HCT116 (cell line): ENCODE measurements at regions not wholly inside any gene's neighbourhood (a gene's known extent, or its start where the extent isn't known, plus 50 kb on each side); places are given as distances from the start of the nearest gene placed in this dataset.

Source experiments
- ATAC-seq: fragments of 200-7000 bp; cut with Tn5 transposase; 2 replicates; pipeline ENCODE4 v1.9.1; 2020; ENCODE audit warnings: mild to moderate bottlenecking, moderate library complexity
- BruUV-seq: library from RNA; stranded (reverse); fragments of 400-500 nt; replicated peaks from 2 replicates; lab custom pipeline; 2021; lab: Mats Ljungman, UMichigan
- CTCF ChIA-PET: fragments of 300-600 bp; sonication (Branson Sonifier 250); formaldehyde crosslinking; loops from one replicate; lab custom pipeline; 2021; ENCODE audit warnings: antibody characterized with exemption; lab: Charles Lee
- POLR2A ChIA-PET: fragments of 300-600, 350-600 bp; sonication (Branson Sonifier 250); formaldehyde crosslinking; loops from one replicate; lab custom pipeline; 2021; ENCODE audit warnings: antibody characterized with exemption; lab: Charles Lee
- RAD21 ChIA-PET, 2 experiments: fragments of 300-600 bp; sonication (Branson Sonifier 250); formaldehyde crosslinking; loops; one replicate each; lab custom pipeline; 2023; ENCODE audit warnings: low total read pairs in 2 of 2; ENCODE audit not compliant: uncharacterized antibody in 2 of 2, unreplicated experiment in 2 of 2, low non-redundant PET in 1 of 2; lab: Charles Lee
- DNase-seq: peaks from one replicate; pipeline ENCODE4 v3.0.0-alpha.2; 2010; ENCODE audit warnings: low read depth, low spot score
- H2AFZ ChIP-seq: fragments of 200-600 bp; shearing (Covaris generic), sonication (generic); 2 replicates; pipeline ENCODE4 v1.6.1; 2017; ENCODE audit warnings: low read depth, mixed run types, mixed read lengths, antibody characterized with exemption, low read length; ENCODE audit not compliant: poor library complexity, severe bottlenecking
- H3K27ac ChIP-seq: 2 replicates; pipeline ENCODE4 v1.5.1; 2012; ENCODE audit warnings: low read depth, low read length
- H3K27me3 ChIP-seq: fragments of 200-600 bp; sonication (generic); 2 replicates; pipeline ENCODE4 v1.6.1; 2016; ENCODE audit warnings: mixed run types, low read length, mixed read lengths; ENCODE audit not compliant: insufficient read depth
- H3K36me3 ChIP-seq, 2 experiments: fragments of 200-500 bp in 1 of 2; fragments of 200-600 bp in 1 of 2; sonication (Bioruptor generic) in 1 of 2; sonication (generic) in 1 of 2; 2 replicates each; pipeline versions ENCODE4 v1.5.1 to v1.6.1; 2014 to 2016; ENCODE audit warnings: low read length in 2 of 2, inconsistent platforms in 1 of 2, mixed read lengths in 1 of 2, mixed run types in 1 of 2; ENCODE audit not compliant: insufficient read depth in 2 of 2, control insufficient read depth in 1 of 2
- H3K4me1 ChIP-seq, 2 experiments: fragments of 200-600 bp in 1 of 2; sonication (generic) in 1 of 2; 2 replicates each; pipeline versions ENCODE4 v1.5.1 to v1.6.1; 2012 to 2017; ENCODE audit warnings: low read length in 2 of 2, inconsistent platforms in 1 of 2, mild to moderate bottlenecking in 1 of 2, mixed read lengths in 1 of 2, mixed run types in 1 of 2, moderate library complexity in 1 of 2; ENCODE audit not compliant: insufficient read depth in 2 of 2, control insufficient read depth in 1 of 2
- H3K4me2 ChIP-seq: fragments of 200-600 bp; sonication (generic); 2 replicates; pipeline ENCODE4 v1.6.1; 2017; ENCODE audit warnings: mixed run types, low read length, mixed read lengths
- H3K4me3 ChIP-seq, 2 experiments: fragments of 200-600 bp in 1 of 2; sonication (generic) in 1 of 2; replicated peaks in 1 of 2; 2 replicates each; pipeline ENCODE4 v1.5.1; 2011 to 2016; ENCODE audit warnings: low read length in 2 of 2, control low read depth in 1 of 2, low read depth in 1 of 2, mild to moderate bottlenecking in 1 of 2, mixed read lengths in 1 of 2, mixed run types in 1 of 2
- H3K79me2 ChIP-seq: fragments of 200-600 bp; sonication (generic); 2 replicates; pipeline ENCODE4 v1.6.1; 2017; ENCODE audit warnings: mild to moderate bottlenecking, mixed run types, low read length, moderate library complexity, mixed read lengths; ENCODE audit not compliant: insufficient read depth
- H3K9ac ChIP-seq: fragments of 200-600 bp; sonication (generic); 2 replicates; pipeline ENCODE4 v1.6.1; 2016; ENCODE audit warnings: low read length, mixed read lengths
- H3K9me2 ChIP-seq: fragments of 200-600 bp; sonication (generic), shearing (Covaris generic); 2 replicates; pipeline ENCODE4 v1.6.1; 2017; ENCODE audit warnings: mixed run types, mild to moderate bottlenecking, moderate library complexity; ENCODE audit not compliant: insufficient read depth
- H3K9me3 ChIP-seq, 2 experiments: fragments of 200-500 bp in 1 of 2; fragments of 200-600 bp in 1 of 2; sonication (Bioruptor generic) in 1 of 2; sonication (generic) in 1 of 2; 2 replicates each; pipeline ENCODE4 v1.6.1; 2014 to 2017; ENCODE audit warnings: low read length in 2 of 2, mixed read lengths in 2 of 2, inconsistent platforms in 1 of 2, low read depth in 1 of 2, mild to moderate bottlenecking in 1 of 2, mixed run types in 1 of 2, moderate library complexity in 1 of 2; ENCODE audit not compliant: control insufficient read depth in 1 of 2, insufficient read depth in 1 of 2
- H4K20me1 ChIP-seq: fragments of 200-600 bp; sonication (generic), shearing (Covaris generic); 2 replicates; pipeline ENCODE4 v1.6.1; 2017; ENCODE audit warnings: mixed run types, mild to moderate bottlenecking, moderate library complexity; ENCODE audit not compliant: insufficient read depth
- CBX3 ChIP-seq: IDR thresholded peaks from 2 replicates; pipeline ENCODE4 v1.6.1; 2012; ENCODE audit warnings: low read depth
- EGR1 ChIP-seq: IDR thresholded peaks from 2 replicates; pipeline ENCODE4 v1.6.1; 2012; ENCODE audit warnings: low read depth
- ELF1 ChIP-seq: IDR thresholded peaks from 2 replicates; pipeline ENCODE4 v1.6.1; 2012; ENCODE audit warnings: low read depth, borderline replicate concordance
- EZH2 ChIP-seq: fragments of 200-600 bp; sonication (generic); IDR thresholded peaks from 2 replicates; pipeline ENCODE4 v1.6.1; 2017; ENCODE audit warnings: antibody characterized with exemption, mixed run types
- EZH2phosphoT487 ChIP-seq: fragments of 200-600 bp; IDR thresholded peaks from 2 replicates; pipeline ENCODE4 v1.6.1; 2018; ENCODE audit warnings: antibody characterized with exemption, borderline replicate concordance
- FOSL1 ChIP-seq: IDR thresholded peaks from 2 replicates; pipeline ENCODE4 v1.6.1; 2012; ENCODE audit warnings: low read depth
- JUND ChIP-seq: IDR thresholded peaks from 2 replicates; pipeline ENCODE4 v1.6.1; 2012
- POLR2AphosphoS5 ChIP-seq: IDR thresholded peaks from 2 replicates; pipeline ENCODE4 v1.6.1; 2011; ENCODE audit warnings: mild to moderate bottlenecking, low read depth, low read length, moderate library complexity
- SIN3A ChIP-seq: IDR thresholded peaks from 2 replicates; pipeline ENCODE4 v1.6.1; 2012; ENCODE audit warnings: low read depth
- SP1 ChIP-seq: IDR thresholded peaks from 2 replicates; pipeline ENCODE4 v1.6.1; 2012; ENCODE audit warnings: low read depth
- TCF7L2 ChIP-seq: IDR thresholded peaks from 2 replicates; pipeline ENCODE4 v1.7.0; 2011; ENCODE audit warnings: borderline replicate concordance, inconsistent platforms; ENCODE audit not compliant: insufficient read depth, insufficient read length; ENCODE audit errors: extremely low read depth
- YY1 ChIP-seq: IDR thresholded peaks from 2 replicates; pipeline ENCODE4 v1.6.1; 2011; ENCODE audit warnings: low read length, low read depth, moderate library complexity, mild to moderate bottlenecking; ENCODE audit not compliant: insufficient replicate concordance; ENCODE audit errors: extremely low read depth
- ZFX ChIP-seq: fragments of 450-650 bp; IDR thresholded peaks from 2 replicates; pipeline ENCODE4 v1.6.1; 2017
- ZNF274 ChIP-seq: fragments of 200-500 bp; sonication (Bioruptor generic); IDR thresholded peaks from 2 replicates; pipeline ENCODE4 v1.6.1; 2014; ENCODE audit warnings: mild to moderate bottlenecking, low read depth, low read length, inconsistent platforms
- intact Hi-C: fragments of 100-400 bp; cut with micrococcal nuclease; formaldehyde crosslinking; loops from 2 replicates; pipeline ENCODE4 v1.10.0; 2022
- TF ChIP-seq, protein P1 (sequence below): IDR thresholded peaks from 2 replicates; pipeline ENCODE4 v1.6.1; 2012
- TF ChIP-seq, protein P2 (sequence below): IDR thresholded peaks from 2 replicates; pipeline ENCODE4 v1.6.1; 2012

DNA sequence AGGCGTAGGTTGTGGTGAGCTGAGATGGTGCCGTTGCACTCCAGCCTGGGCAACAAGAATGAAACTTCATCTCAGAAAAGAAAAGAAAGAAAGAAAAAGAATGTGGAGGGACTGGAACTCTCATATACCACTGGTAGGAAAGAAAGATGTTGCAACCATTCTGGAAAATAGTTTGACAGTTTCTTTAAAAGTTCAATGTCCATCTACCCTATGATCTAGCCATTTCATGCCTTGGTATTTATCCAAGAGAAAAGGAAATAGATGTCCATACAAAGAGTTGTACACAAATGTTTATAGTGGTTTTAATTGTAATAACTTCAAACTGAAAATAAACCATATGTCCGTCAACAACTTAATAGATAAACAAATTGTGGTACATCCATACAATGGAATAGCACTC lies 190.1 kb upstream of the ZNF217 start:
- ChIA-PET RAD21 (no interaction called here), CTCF (no interaction called here), POLR2A (no interaction called here)
- intact Hi-C loops = no loop called here
- Histone ChIP-seq H3K79me2 (no peaks in the 10 kb centered on the region), H3K9ac (no peak overlapping the region), H3K27ac (no peak overlapping the region), H3K4me2 (no peak overlapping the region), H2AFZ (no peak overlapping the region), H3K27me3 (no peaks in the 10 kb centered on the region), H4K20me1 (no peaks in the 10 kb centered on the region), H3K9me2 (no peaks in the 10 kb centered on the region), H3K4me1 (peaks cover 23 to 28% of the 10 kb centered on the region in 2 experiments), H3K9me3 (no peaks in the 10 kb centered on the region), H3K4me3 (no peak overlapping the region), H3K36me3 (no peaks in the 10 kb centered on the region)
- no TSS peak for BruUV-seq
- no peak for ATAC-seq
- TF ChIP-seq EZH2 (no peak), POLR2AphosphoS5 (no peak), CBX3 (no peak), TCF7L2 (no peak), ZNF274 (no peak), ZFX (no peak), YY1 (no peak), SIN3A (no peak), ELF1 (no peak), EZH2phosphoT487 (no peak), EGR1 (no peak), SP1 (no peak), JUND (no peak), FOSL1 (no peak)
- TF ChIP-seq, protein P1, sequence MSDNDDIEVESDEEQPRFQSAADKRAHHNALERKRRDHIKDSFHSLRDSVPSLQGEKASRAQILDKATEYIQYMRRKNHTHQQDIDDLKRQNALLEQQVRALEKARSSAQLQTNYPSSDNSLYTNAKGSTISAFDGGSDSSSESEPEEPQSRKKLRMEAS = no peak
- TF ChIP-seq, protein P2, sequence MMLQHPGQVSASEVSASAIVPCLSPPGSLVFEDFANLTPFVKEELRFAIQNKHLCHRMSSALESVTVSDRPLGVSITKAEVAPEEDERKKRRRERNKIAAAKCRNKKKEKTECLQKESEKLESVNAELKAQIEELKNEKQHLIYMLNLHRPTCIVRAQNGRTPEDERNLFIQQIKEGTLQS = no peak
- DNase-seq = no peak
